HG02610 (cell line): ENCODE measurements at regions not wholly inside any gene's neighbourhood (a gene's known extent, or its start where the extent isn't known, plus 50 kb on each side); places are given as distances from the start of the nearest gene placed in this dataset.

ENCODE experiments used
- ATAC-seq: cut with Tn5 transposase; IDR thresholded peaks from one replicate; pipeline ENCODE4 v1.9.1; 2021; ENCODE audit warnings: mild to moderate bottlenecking, moderate library complexity; ENCODE audit not compliant: unreplicated experiment

- ATAC-seq, result no peak
These were observed 265.9 kb downstream of the DLL1 start for GRCh38 chr6:170024940-170025339.

GRCh38 chr6:170023620-170024521 lies 267.0 kb downstream of the DLL1 start:
- no peak for ATAC-seq

GRCh38 chr6:170022827-170023619 lies 267.9 kb downstream of the DLL1 start:
- ATAC-seq, result no peak

- ATAC-seq, result no peak
These were observed 268.6 kb downstream of the DLL1 start for GRCh38 chr6:170022291-170022722.

GRCh38 chr6:170021579-170021978 lies 269.3 kb downstream of the DLL1 start:
- no peak for ATAC-seq

GRCh38 chr6:170019818-170020583 lies 268.6 kb downstream of the ERMARD start:
- no peak for ATAC-seq

GRCh38 chr6:170018936-170019817 lies 267.8 kb downstream of the ERMARD start:
- ATAC-seq, result no peak

GRCh38 chr6:170018422-170018935 lies 267.1 kb downstream of the ERMARD start:
- ATAC-seq, result no peak

GRCh38 chr6:170017603-170018320 lies 266.3 kb downstream of the ERMARD start:
- ATAC-seq, result no peak

- ATAC-seq, result no peak
These were observed 262.4 kb downstream of the ERMARD start for GRCh38 chr6:170013815-170014214.

GRCh38 chr6:170012037-170012330 lies 260.6 kb downstream of the ERMARD start:
- ATAC-seq, result no peak

- ATAC-seq, result no peak
These were observed 260.0 kb downstream of the ERMARD start for GRCh38 chr6:170011204-170012036.

- ATAC-seq, result no peak
These were observed 259.3 kb downstream of the ERMARD start for GRCh38 chr6:170010665-170011203.

- ATAC-seq, result no peak
These were observed 256.9 kb downstream of the ERMARD start for GRCh38 chr6:170008294-170008785.

- no peak for ATAC-seq
These were observed 256.3 kb downstream of the ERMARD start for GRCh38 chr6:170007468-170008293.

- no peak for ATAC-seq
These were observed 255.6 kb downstream of the ERMARD start for GRCh38 chr6:170006900-170007467.
